HCT116 (cell line): ENCODE measurements at regions not wholly inside any gene's neighbourhood (a gene's known extent, or its start where the extent isn't known, plus 50 kb on each side); places are given as distances from the start of the nearest gene placed in this dataset.
A peak's percentile ranks its signal among the peaks of the same experiment; 100 is the strongest.

Experiments used
- ATAC-seq: fragments of 200-7000 bp; cut with Tn5 transposase; 2 replicates; pipeline ENCODE4 v1.9.1; 2020; ENCODE audit warnings: mild to moderate bottlenecking, moderate library complexity
- BruUV-seq: library from RNA; stranded (reverse); fragments of 400-500 nt; replicated peaks from 2 replicates; lab custom pipeline; 2021; lab: Mats Ljungman, UMichigan
- CTCF ChIA-PET: fragments of 300-600 bp; sonication (Branson Sonifier 250); formaldehyde crosslinking; loops from one replicate; lab custom pipeline; 2021; ENCODE audit warnings: antibody characterized with exemption; lab: Charles Lee
- POLR2A ChIA-PET: fragments of 300-600, 350-600 bp; sonication (Branson Sonifier 250); formaldehyde crosslinking; loops from one replicate; lab custom pipeline; 2021; ENCODE audit warnings: antibody characterized with exemption; lab: Charles Lee
- RAD21 ChIA-PET, 2 experiments: fragments of 300-600 bp; sonication (Branson Sonifier 250); formaldehyde crosslinking; loops; one replicate each; lab custom pipeline; 2023; ENCODE audit warnings: low total read pairs in 2 of 2; ENCODE audit not compliant: uncharacterized antibody in 2 of 2, unreplicated experiment in 2 of 2, low non-redundant PET in 1 of 2; lab: Charles Lee
- DNase-seq: peaks from one replicate; pipeline ENCODE4 v3.0.0-alpha.2; 2010; ENCODE audit warnings: low read depth, low spot score
- H2AFZ ChIP-seq: fragments of 200-600 bp; shearing (Covaris generic), sonication (generic); 2 replicates; pipeline ENCODE4 v1.6.1; 2017; ENCODE audit warnings: low read depth, mixed run types, mixed read lengths, antibody characterized with exemption, low read length; ENCODE audit not compliant: poor library complexity, severe bottlenecking
- H3K27ac ChIP-seq: 2 replicates; pipeline ENCODE4 v1.5.1; 2012; ENCODE audit warnings: low read depth, low read length
- H3K27me3 ChIP-seq: fragments of 200-600 bp; sonication (generic); 2 replicates; pipeline ENCODE4 v1.6.1; 2016; ENCODE audit warnings: mixed run types, low read length, mixed read lengths; ENCODE audit not compliant: insufficient read depth
- H3K36me3 ChIP-seq, 2 experiments: fragments of 200-500 bp in 1 of 2; fragments of 200-600 bp in 1 of 2; sonication (Bioruptor generic) in 1 of 2; sonication (generic) in 1 of 2; 2 replicates each; pipeline versions ENCODE4 v1.5.1 to v1.6.1; 2014 to 2016; ENCODE audit warnings: low read length in 2 of 2, inconsistent platforms in 1 of 2, mixed read lengths in 1 of 2, mixed run types in 1 of 2; ENCODE audit not compliant: insufficient read depth in 2 of 2, control insufficient read depth in 1 of 2
- H3K4me1 ChIP-seq, 2 experiments: fragments of 200-600 bp in 1 of 2; sonication (generic) in 1 of 2; 2 replicates each; pipeline versions ENCODE4 v1.5.1 to v1.6.1; 2012 to 2017; ENCODE audit warnings: low read length in 2 of 2, inconsistent platforms in 1 of 2, mild to moderate bottlenecking in 1 of 2, mixed read lengths in 1 of 2, mixed run types in 1 of 2, moderate library complexity in 1 of 2; ENCODE audit not compliant: insufficient read depth in 2 of 2, control insufficient read depth in 1 of 2
- H3K4me2 ChIP-seq: fragments of 200-600 bp; sonication (generic); 2 replicates; pipeline ENCODE4 v1.6.1; 2017; ENCODE audit warnings: mixed run types, low read length, mixed read lengths
- H3K4me3 ChIP-seq, 2 experiments: fragments of 200-600 bp in 1 of 2; sonication (generic) in 1 of 2; replicated peaks in 1 of 2; 2 replicates each; pipeline ENCODE4 v1.5.1; 2011 to 2016; ENCODE audit warnings: low read length in 2 of 2, control low read depth in 1 of 2, low read depth in 1 of 2, mild to moderate bottlenecking in 1 of 2, mixed read lengths in 1 of 2, mixed run types in 1 of 2
- H3K79me2 ChIP-seq: fragments of 200-600 bp; sonication (generic); 2 replicates; pipeline ENCODE4 v1.6.1; 2017; ENCODE audit warnings: mild to moderate bottlenecking, mixed run types, low read length, moderate library complexity, mixed read lengths; ENCODE audit not compliant: insufficient read depth
- H3K9ac ChIP-seq: fragments of 200-600 bp; sonication (generic); 2 replicates; pipeline ENCODE4 v1.6.1; 2016; ENCODE audit warnings: low read length, mixed read lengths
- H3K9me2 ChIP-seq: fragments of 200-600 bp; sonication (generic), shearing (Covaris generic); 2 replicates; pipeline ENCODE4 v1.6.1; 2017; ENCODE audit warnings: mixed run types, mild to moderate bottlenecking, moderate library complexity; ENCODE audit not compliant: insufficient read depth
- H3K9me3 ChIP-seq, 2 experiments: fragments of 200-500 bp in 1 of 2; fragments of 200-600 bp in 1 of 2; sonication (Bioruptor generic) in 1 of 2; sonication (generic) in 1 of 2; 2 replicates each; pipeline ENCODE4 v1.6.1; 2014 to 2017; ENCODE audit warnings: low read length in 2 of 2, mixed read lengths in 2 of 2, inconsistent platforms in 1 of 2, low read depth in 1 of 2, mild to moderate bottlenecking in 1 of 2, mixed run types in 1 of 2, moderate library complexity in 1 of 2; ENCODE audit not compliant: control insufficient read depth in 1 of 2, insufficient read depth in 1 of 2
- H4K20me1 ChIP-seq: fragments of 200-600 bp; sonication (generic), shearing (Covaris generic); 2 replicates; pipeline ENCODE4 v1.6.1; 2017; ENCODE audit warnings: mixed run types, mild to moderate bottlenecking, moderate library complexity; ENCODE audit not compliant: insufficient read depth
- CTCF ChIP-seq, 3 experiments: fragments of 200-600 bp in 1 of 3; sonication (generic) in 1 of 3; IDR thresholded peaks in 2 of 3; conservative IDR thresholded peaks in 1 of 3; 2 replicates each; pipeline ENCODE4 v1.5.1; 2012 to 2017; ENCODE audit warnings: low read depth in 2 of 3, low read length in 2 of 3, antibody characterized with exemption in 1 of 3, borderline replicate concordance in 1 of 3, control low read depth in 1 of 3, mild to moderate bottlenecking in 1 of 3, mixed read lengths in 1 of 3, mixed run types in 1 of 3, moderate library complexity in 1 of 3; ENCODE audit not compliant: insufficient read depth in 1 of 3
- JUND ChIP-seq: IDR thresholded peaks from 2 replicates; pipeline ENCODE4 v1.6.1; 2012
- POLR2A ChIP-seq: IDR thresholded peaks from 2 replicates; pipeline ENCODE4 v1.7.0; 2011; ENCODE audit warnings: borderline replicate concordance; ENCODE audit not compliant: insufficient read depth, insufficient read length; ENCODE audit errors: extremely low read depth
- POLR2AphosphoS5 ChIP-seq: IDR thresholded peaks from 2 replicates; pipeline ENCODE4 v1.6.1; 2011; ENCODE audit warnings: mild to moderate bottlenecking, low read depth, low read length, moderate library complexity
- RAD21 ChIP-seq: IDR thresholded peaks from 2 replicates; pipeline ENCODE4 v1.6.1; 2012; ENCODE audit warnings: low read depth, mild to moderate bottlenecking
- SIN3A ChIP-seq: IDR thresholded peaks from 2 replicates; pipeline ENCODE4 v1.6.1; 2012; ENCODE audit warnings: low read depth
- ZBTB33 ChIP-seq: IDR thresholded peaks from 2 replicates; pipeline ENCODE4 v1.6.1; 2011; ENCODE audit warnings: mild to moderate bottlenecking, low read length, moderate library complexity; ENCODE audit not compliant: insufficient replicate concordance; ENCODE audit errors: extremely low read depth
- intact Hi-C: fragments of 100-400 bp; cut with micrococcal nuclease; formaldehyde crosslinking; loops from 2 replicates; pipeline ENCODE4 v1.10.0; 2022

- TF ChIP-seq CTCF (IDR thresholded peaks at IDR 0.05 in 2 of 3, conservative IDR thresholded peaks at IDR 0.05 in 1 of 3; ENCODE audit: borderline replicate concordance in 1 of 3, insufficient read depth in 1 of 3, low read depth in 2 of 3, low read length in 2 of 3) (no peak), POLR2AphosphoS5 (no peak), POLR2A (no peak), RAD21 (no peak), JUND (peak; percentile 32; the same call in 1 of the 2 replicates), ZBTB33 (no peak)
Measured at GRCh38 chr11:109696191-109696897, 274.4 kb downstream of the C11orf87 start (continued).

DNA sequence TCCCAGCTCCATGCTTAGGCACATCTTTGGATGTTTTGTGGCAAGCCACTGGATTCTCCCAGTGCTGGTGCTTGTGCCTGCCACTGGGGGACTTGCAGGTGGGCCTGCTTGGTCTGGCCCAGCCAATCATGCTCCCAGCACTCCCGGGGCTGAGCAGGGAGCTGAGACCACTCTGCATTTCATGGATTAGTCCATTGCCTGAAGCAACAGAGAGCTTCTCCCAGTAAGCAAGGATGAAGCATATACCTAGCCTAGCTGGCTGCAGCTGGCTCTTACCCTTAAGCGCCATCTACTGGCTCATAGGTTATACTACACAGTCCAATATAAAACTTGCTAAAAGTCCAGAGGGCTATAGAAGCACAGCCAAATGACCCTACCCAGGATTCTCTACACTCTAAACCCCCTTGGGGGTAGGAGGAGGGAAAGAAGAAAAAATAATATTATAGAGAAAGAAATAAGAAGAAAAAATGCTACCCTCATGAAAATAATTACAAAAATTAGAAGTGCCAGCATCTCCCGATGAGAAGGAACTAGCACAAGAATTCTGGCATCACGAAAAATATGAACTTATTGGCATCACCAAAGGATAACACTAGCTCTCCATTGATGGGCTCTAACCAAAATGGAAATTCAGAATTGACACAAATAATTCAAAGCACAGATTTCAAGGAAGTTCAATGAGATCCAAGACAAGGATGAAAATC is 275.3 kb downstream of the C11orf87 start:
- H3K9me3 ChIP-seq = peaks cover 4 to 9% of the 10 kb centered on the region in 2 experiments; a peak in 1 of 4 replicates
- POLR2A ChIA-PET = no interaction called here
- ATAC-seq = peak; percentile 93
- H3K79me2 ChIP-seq = no peaks in the 10 kb centered on the region
- H3K27me3 ChIP-seq = no peaks in the 10 kb centered on the region
- 0 out of 2 replicates have a peak overlapping the region, but pooled peaks have one; percentile 30 for H3K4me2 ChIP-seq
- peak; percentile 23 for DNase-seq
- no peak overlapping the region for H2AFZ ChIP-seq
- H3K9ac ChIP-seq = no peak overlapping the region
- no peak overlapping the region for H3K4me3 ChIP-seq
- no peak overlapping the region for H3K27ac ChIP-seq
- RAD21 ChIA-PET = no interaction called here
- H4K20me1 ChIP-seq = no peaks in the 10 kb centered on the region
- CTCF ChIA-PET = interaction anchor here (0.8 to 1.7 kb wide), 6 partner anchors 10 to 1000 kb away, joined by 3 read pairs; no protein-coding TSS in a partner anchor
- H3K4me1 ChIP-seq = peaks cover 0 to 19% of the 10 kb centered on the region in 2 experiments; a peak in 1 of 4 replicates
- no peaks in the 10 kb centered on the region for H3K9me2 ChIP-seq
- intact Hi-C loops = loop anchor here (1.0 to 2.0 kb wide), 2 partner anchors 656 to 909 kb away; no protein-coding TSS in a partner anchor
- TF ChIP-seq CTCF (IDR thresholded peaks at IDR 0.05 in 2 of 3, conservative IDR thresholded peaks at IDR 0.05 in 1 of 3; ENCODE audit: borderline replicate concordance in 1 of 3, insufficient read depth in 1 of 3, low read depth in 2 of 3, low read length in 2 of 3) (peak; percentile 39 to 79 (median 72); a peak in 5 of 6 replicates), SIN3A (no peak), RAD21 (peak; percentile 79)
- TF ChIP-seq, all 23 proteins: peak for 2
- BruUV-seq = no TSS peak
- no peaks in the 10 kb centered on the region for H3K36me3 ChIP-seq
